Fibroblast of lung (primary cell): ENCODE measurements at regions not wholly inside any gene's neighbourhood (a gene's known extent, or its start where the extent isn't known, plus 50 kb on each side); places are given as distances from the start of the nearest gene placed in this dataset.

ENCODE experiments used
- CTCF ChIP-seq, 2 donors: IDR thresholded peaks in 1 of 2; conservative IDR thresholded peaks in 1 of 2; 1 replicate in 1 of 2; 2 replicates in 1 of 2; pipeline ENCODE4 v1.5.1; 2011 to 2012; ENCODE audit warnings: low read length in 2 of 2, control low read depth in 1 of 2, inconsistent platforms in 1 of 2, low read depth in 1 of 2, mild to moderate bottlenecking in 1 of 2
- EZH2 ChIP-seq: IDR thresholded peaks from 2 replicates; pipeline ENCODE4 v1.5.1; 2012; ENCODE audit warnings: low read length, control low read depth, mild to moderate bottlenecking; ENCODE audit errors: missing control alignments

- TF ChIP-seq CTCF (conservative IDR thresholded peaks at IDR 0.05 in 1 of 2, IDR thresholded peaks at IDR 0.05 in 1 of 2; ENCODE audit: low read depth in 1 of 2, low read length in 2 of 2) (no peak), EZH2 (no peak)
Observed at GRCh38 chr13:90645582-90645981, 701.9 kb upstream of the MIR17HG start.
